COLO829 (cell line): ENCODE measurements at regions not wholly inside any gene's neighbourhood (a gene's known extent, or its start where the extent isn't known, plus 50 kb on each side); places are given as distances from the start of the nearest gene placed in this dataset.

Experiments used
- DNase-seq: peaks from one replicate; pipeline ENCODE4 v3.0.0; 2012; ENCODE audit warnings: low spot score

DNA sequence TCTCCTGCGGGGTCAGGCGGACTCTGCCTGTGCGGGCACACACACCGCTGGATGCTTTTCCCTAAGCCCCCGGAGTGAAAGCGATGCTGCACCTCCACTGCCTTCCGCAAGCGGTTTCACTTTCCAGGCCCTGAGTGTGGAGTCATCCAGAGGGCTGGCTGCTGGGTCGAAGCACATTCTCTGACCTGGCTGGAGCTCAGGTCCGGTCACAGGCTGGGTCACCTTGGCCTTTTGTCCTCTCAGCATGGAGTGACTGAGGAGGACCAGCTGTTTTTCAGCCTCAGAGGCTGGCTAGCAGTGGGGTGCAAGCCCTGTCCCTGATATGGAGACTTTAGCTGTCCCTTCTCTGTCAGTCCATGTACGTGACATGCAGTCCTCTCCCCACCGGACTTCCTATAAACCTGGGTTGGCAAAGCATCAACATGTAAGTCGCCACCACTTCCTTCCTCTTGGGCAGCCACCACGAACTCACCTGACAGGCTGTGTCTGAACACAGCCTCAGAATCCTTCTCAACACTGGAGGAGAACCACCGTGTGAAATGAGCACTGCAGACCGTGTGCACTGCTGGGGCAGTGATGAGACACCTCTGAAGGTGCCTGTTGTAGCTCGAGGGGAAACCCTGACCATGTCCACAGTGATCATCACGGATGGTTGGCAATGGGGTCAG, 51.3 kb downstream of the GADD45G start:
- DNase-seq: no peak

DNA sequence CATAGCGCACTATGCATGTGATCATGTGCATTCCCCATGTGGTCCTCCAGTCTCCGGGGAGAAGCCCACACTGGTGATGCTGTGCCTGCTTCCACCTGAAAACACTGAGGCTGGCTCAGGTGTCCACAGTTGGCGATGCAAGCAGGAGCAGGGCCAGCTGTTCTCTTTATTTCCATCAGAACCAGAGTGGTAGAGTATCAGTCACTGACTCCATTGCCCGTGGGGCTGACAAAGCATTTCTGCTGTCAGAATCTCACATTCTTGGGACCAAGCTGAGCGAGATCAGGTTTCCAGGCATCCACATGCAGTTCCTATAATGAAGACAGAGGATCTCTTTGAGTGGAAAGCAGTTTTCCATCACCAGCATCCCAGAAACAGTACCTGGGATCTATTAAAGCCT, 52.5 kb downstream of the GADD45G start:
- DNase-seq: no peak

DNA sequence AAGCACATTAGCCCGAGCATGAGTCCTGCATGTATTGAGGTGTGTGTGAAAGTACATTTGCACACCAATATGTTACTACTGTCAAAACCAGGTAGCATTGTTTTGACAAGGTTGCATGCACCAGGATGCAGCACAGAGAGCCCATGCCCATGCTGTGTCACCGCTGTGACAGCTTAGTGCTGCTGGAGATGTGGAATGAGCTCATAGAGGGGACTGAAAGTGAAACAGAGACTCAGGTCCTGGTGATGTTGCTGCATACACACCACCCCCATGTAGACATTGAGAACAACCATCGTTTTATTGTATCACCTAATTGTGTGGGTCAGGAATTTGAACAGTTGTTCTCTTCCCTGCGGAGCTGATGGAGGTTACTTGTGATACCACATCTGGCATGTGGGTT, 53.0 kb downstream of the GADD45G start:
- no peak for DNase-seq

DNA sequence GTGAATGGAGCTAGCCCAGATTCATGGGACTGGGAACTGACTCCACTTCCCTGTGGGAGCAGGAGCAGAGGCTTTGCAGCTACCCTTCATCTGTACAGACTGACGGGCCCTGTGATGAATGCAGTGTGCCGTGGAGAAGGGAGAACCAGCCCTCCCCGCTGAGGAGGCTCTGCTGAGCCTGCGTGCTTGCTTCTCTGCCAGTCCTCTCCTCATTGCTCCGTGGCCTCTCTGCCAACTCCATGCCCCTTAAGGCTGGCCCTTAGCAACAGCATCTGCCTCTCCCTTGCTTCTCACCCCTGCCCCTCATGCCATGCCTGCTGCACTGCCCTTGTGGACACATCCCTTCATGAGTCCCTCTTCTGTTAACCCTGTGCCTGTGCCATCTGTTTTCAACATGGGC, 53.6 kb downstream of the GADD45G start:
- no peak for DNase-seq

DNA sequence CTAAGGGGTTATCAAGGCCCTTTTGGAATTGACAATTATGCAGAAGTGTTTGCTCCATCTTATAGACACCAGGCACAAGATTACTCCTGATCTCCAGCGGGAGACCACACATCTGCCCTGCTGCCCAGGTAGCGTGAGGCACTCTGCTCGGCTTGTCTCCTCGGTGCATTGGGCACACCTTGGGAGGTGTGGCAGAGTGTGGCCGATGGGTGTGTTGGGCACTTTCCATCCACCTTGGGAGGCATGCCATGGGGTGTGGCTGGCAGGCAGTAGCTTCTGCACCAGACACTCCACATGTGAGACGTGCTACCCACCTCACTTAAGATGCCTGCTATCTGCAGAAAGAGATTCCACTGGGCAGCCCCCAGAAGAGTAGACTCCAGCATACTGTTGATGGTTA, 54.1 kb downstream of the GADD45G start:
- no peak for DNase-seq

DNA sequence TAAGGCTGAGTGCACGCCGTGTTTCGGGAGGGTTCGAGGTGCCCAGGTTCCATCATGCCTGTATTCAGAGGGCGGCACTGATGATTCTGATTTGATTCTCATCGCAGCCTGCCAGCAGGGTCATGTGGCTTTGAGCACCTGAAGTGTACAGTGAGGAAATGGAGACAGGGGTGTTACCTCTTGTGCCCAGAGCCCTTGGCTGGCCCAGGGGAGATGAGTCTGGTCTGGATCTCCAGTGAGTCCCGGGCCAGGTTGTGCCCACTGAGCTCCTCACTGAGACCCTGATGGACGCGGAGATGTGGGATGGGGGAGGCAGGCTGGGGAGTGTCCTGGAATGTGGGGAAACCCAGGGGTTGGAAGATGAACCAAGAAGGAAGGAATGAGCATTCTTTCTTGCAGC, 54.7 kb downstream of the GADD45G start:
- no peak for DNase-seq

DNA sequence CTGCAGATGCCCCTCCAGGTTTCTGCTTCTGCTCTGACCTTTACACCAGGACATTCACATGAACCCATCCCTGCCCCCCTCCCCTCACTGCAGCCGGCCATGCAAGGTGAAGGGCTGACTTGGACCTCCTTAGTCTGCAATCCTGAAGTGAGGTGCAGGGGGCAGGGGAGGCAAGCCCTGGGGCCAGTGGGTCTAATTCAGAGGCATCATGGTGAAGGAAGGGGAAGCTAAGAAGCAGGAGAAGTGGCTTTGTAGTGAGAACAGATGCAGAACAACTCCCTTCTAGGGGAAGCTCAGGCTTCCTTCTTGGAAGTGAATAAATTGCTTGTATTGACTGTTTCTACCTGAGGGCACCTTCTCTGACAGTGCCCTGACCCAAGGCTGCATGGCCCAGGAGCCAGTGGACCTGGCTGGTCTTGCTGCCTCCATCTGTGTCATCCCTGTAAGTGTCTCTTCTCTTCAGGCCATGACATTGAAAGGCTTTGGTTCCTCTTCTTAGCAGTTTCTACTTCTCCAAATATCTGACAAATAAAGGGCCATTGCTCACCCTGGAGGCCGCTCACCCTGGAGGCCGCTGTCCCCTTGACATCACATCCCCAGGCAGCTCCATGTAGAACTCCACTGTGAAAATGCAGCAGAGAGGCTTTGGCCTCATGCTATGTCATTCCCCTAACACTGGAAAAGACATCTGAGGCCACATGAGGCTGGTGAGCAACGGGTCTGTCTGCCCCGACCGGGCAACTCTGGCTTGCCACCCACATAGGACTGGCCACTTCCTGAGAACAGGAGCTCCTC, 55.3 kb downstream of the GADD45G start:
- DNase-seq: no peak

DNA sequence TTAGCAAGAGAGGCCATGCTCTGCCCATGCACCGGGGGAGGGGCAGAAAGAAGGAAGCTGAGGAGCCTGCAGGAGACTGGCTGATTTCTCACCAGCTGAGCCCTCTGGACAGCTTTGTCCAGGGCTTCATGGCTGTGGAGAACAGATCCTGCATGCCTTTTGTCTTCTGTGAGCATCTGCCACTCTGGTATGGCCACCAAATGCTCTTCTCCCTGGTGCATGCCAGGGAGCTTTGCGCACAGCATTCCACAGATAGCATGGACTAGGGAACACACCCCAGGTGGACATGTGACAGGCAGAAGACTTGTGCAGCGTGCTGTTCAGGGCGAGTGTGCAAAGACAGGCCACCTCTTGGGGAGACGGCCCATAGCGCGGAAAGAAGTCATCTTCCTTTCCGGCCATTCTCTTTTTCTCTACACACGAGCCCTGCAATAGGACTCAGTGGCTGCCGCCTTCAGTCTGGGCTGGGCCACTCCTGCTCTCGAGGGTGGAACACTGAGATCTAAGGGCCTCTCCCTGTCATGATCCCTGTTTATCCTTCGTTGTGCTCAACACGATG, 56.7 kb downstream of the GADD45G start:
- no peak for DNase-seq

DNA sequence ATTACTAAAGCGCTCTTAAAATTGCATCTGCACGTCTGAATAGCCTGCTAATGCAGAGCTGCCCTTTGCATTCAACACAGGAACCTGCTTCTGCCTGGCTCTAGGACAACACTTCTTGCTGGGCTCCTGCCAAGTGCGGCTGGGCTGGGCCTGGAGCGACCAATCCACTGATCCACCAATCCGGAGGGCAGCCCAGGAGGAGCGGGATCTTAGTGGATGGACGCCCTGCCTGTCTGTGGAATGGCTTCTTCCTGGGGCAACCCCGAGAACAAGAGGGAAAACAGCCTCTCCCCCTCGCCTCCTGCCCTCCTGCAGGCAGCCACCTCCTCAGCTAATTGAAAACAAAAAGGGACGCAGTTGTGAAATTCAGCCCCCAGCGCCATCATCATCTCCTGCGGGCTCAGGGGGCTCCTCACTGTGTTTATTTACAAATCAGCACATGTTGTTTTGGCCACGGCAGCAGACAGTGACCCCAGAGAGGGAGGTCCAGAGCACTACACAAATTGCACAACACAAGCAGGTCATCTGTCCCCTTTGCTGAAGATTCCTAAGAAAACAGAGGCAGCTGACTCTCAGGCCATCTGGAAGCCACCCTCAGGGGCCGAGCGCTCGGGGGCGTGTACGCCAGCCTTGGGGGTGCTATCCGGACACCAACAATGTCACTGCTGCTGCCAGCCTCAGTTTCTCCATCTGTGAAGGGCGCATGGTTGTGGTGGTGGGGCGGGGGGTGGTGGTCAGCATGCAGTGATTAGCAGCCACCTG, 57.3 kb downstream of the GADD45G start:
- peak; percentile 27 for DNase-seq

DNA sequence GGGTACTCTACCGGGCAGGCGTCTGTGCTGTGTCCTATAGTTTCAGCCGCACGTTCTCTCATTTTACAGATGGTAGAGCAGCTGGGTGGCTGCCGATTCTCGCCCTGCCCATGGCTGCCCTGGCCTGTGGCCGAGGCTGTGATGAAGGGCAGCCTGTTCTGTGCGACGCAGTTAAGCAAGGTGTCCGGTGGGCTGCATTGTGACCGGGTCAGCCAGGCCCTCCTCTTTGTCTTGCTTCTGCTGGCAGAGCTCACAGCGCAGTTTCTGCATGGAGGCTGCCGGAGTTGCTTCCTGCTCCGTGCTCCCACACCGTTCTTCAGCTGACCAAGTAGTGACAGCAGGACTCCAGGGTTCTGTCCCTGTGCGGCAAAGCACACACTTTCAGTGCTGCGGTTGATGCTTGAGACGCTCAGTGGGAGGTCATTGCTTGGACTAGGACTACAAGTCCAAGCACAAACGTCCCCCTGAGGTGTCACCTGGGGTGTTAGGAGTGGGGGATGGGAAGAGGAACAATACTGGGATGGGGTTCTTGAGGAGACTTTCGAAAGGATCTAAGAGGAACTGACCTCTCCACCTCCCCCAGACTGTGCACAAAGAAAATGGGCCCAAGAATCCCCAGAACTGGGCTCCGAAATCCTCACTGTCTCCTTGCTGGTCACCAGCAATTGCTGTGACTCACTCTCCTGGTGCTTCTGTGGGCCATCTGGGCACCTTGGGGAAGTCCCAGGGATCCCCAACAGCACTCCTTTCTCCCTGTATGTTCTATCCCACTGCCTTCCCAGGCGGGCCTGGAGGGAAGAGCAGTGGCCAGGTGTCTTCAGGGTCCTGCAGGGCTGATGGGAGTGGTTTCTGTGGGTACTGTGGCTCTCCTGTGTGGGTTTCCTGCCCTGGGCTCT, 58.2 kb downstream of the GADD45G start:
- no peak for DNase-seq

DNA sequence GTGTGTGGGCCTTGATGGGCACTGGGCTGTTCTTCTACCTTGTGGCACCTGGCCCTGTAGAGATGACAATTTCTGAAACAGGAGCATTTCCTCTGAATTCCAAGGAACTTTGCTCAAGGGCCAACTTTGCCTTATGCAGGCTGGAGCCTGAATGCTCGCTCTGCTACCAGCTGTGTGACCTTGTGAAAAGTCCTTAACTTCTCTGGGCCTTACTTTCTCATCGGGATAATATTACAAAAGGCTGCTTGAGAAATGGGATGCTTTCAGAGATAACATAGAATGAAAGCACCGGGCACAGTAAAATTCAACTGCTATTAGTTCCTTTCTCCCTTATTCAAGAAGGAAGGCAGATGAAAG, 58.8 kb downstream of the GADD45G start:
- DNase-seq: no peak

DNA sequence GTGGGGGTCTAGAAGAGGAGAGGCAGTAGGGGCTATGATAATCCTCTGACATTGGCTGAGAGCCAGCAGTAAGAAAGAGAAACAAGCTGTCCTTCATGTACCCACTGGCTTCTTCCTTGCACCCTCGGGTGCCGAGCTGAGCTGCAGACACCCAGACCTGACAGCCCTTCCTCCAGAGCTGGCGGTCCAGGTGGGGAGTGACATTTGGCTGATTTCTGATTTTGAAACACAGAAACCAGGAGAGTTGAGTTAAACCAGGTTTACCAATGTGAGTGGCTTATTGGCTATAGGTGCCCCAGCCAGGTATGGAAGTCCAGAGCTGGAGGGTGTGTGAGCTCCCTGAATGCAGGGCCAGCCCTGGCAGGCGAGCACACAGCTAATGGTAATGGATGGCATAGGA, 59.2 kb downstream of the GADD45G start:
- no peak for DNase-seq

DNA sequence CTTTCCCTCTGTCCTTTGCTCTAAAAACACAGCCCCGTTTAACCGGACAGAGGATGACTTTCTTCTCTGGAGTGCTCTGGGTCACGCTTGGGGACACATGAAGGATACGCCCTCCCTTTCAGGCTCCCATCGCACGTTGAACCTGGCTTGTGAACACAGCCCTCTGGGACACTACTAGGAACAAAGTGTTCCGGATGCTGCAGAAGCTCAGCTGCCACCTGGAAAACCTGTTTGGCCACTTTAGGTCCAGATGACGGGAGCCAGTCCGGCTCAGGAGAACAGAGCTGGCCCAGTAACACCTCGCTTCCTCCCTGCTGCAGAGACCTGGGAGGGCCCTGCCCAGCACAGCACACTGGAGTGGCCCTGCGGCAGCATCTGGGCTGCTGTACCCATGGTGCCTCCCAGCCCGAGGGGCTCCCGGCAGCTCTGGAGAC, 60.1 kb downstream of the GADD45G start:
- DNase-seq: no peak

DNA sequence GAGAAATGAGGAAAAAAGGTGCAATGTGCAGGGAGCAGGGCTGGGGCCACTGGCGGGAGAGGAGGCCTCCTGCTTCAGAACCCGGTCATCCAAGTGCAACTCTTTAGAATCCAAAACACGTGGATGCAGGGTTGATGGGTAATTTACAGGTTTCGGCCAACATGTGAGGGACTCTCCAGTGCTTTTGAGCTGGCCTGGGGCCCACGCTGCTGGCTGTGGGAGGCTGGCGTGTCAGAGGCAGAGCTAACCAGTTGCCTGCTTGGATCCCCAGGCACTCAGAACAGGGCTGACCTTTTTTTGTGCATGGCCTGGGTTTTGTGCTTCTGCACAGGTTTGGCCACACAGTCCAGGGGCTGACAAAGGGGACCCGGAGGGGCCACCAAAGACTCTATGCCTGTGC, 61.6 kb downstream of the GADD45G start:
- no peak for DNase-seq

DNA sequence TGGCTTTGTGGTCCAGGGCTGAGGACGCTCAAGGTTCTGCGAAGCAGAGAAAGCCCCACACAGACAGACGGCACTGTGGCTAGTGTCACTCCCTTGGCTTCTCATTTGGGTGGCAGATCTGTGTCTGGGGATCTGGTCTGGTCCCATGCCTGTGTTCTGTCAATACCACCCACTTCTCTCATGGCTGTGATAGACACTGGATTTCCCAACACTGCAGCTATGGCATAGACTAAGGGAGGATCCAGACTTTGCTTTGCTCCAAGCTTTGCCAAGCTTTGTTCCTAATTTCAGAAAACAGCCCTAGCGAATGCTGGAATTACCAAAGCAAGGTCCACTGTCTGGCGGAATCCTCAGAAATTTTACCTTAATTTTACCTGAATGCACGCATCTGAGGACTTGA, 62.1 kb downstream of the GADD45G start:
- no peak for DNase-seq

DNA sequence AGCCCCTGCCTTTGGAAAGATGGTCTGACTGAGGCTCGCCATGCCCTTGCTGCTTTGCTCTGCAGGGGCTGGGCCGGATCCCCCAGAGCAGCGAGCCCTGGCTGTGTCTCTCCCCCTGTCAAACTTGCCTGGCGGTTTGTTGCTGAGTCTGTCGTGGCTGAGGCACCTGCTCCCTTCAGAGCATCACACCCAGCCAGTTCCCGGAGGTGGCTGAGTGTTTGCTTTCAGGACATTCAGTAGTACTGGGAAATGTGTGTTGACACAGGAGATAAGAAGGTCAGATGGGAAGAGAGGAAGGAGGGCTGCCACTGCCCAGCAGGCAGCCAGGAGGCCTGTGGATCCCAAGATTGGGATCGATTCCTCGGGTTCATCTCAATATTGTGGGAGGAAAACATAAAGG, 62.9 kb downstream of the GADD45G start:
- no peak for DNase-seq

DNA sequence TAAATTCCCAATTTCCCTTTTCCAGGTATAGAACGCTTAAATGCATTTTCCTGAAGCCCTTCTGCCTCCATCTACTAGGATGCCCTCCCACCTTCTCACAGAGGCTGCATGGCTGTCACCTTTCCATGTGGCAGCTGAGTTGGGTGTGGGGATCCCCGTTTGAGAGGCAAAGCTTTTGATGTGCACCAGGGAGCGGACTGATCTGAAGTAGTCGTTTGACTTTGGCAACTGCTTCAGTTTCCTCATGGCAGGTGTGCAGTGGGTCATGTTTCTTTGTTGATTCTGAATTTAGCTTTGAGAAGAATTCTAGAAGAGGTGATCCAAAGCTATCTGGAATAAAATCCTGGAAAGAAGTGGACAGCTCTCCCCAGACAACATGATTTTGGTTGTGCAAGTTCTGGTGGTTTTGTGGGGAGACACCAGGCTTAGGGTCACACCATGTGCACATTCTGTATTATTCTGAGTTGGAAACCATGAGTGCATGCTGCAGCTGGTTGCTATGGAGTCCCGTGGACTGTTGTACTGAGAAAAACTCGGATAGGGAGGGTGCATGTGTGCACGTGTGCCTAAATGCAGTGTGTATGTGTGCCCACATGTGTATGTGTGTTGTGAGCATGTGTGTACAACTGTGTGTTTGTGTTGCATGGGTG, 63.5 kb downstream of the GADD45G start:
- DNase-seq: no peak

DNA sequence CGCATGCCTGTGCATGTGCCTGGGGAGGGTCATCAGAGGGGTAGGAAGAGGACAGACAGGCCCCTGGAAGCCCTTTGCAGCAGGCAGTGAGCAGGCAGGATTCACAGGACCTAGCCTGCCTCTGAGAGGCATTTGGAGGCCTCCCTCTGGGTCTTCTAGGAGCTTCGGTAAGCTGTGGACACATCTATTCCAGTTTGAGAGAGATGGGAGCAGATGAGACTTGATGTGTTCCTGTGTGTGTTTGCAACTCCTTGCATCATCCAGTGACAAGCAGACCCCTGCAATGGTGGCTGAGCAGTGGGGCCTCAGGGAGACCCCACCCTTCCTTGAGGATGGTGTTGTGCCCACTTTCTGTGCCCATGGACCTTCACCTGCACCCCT, 64.0 kb downstream of the GADD45G start:
- no peak for DNase-seq

DNA sequence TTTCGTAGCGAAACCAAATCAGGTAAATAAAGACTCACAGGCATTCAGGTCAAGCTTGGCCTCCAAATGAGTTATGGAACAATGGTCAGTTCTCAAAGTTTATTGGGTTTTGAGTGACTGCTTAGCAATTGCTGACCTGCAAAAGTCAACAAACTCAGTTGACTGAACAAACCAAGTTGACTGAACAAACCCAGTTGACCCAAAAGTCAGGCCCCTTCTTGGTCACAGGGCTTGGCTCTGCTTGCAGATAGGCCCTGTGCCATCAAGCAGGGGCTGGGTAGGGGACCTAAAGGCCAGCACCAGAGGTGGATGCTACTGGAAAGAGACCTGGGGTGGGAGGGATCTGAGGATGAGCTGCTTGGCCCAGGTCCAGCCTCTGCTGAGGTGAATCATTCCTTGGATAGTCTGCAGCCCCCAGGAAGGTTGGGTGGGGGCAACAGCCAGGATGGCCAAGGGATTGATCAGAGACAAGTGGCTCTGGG, 64.6 kb downstream of the GADD45G start:
- DNase-seq: no peak

DNA sequence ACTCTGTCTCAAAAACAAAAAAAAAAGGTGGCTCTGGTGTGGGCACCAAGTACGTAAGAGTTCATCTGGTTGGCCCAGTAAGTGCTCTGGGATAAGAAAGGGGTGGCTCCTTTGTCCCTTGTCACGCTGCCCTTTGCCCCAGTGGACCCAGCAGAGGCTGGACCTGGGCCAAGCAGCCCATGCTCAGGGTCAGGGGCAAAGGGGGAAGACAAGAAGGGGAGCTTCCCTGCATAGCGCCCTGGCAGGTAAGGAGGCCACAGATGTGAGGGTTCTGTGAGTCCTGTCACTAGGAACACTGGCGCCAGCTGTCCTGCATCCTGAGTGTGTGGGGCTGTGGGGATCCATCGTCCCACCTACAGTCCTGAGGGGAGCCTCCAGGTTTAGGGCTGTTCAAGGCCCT, 65.3 kb downstream of the GADD45G start:
- DNase-seq: no peak

DNA sequence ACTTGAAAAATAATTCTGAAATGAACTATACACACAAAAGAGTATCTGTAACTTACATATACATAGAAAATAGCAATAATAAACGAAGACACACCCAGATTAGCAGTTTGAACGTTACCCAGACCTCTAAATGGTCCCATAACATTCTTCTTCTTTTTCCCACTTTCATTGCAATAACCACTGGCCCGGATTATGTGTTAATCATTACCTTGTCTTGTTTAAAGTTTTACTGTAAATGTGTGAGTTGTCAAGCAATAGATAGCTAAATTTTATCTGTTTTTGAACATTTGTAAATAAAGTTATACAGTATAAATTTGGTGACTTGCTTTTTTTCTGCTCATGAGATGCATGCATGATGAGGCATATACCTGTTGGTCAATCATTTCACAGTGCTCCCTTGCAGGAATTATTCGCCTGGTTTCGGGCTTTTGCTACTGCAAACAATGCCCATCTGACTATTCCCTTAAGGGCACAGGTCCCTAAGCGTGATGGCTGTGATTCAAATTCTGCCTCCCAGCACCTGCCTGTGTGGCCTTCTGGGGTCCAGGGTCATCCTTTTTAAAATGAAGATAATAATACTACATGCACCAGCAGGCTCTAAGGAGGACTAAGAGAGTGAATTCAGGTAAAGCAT, 66.1 kb downstream of the GADD45G start:
- no peak for DNase-seq
